ENCODE measurements at regions not wholly inside any gene's neighbourhood (a gene's known extent, or its start where the extent isn't known, plus 50 kb on each side); places are given as distances from the start of the nearest gene placed in this dataset.

DNA sequence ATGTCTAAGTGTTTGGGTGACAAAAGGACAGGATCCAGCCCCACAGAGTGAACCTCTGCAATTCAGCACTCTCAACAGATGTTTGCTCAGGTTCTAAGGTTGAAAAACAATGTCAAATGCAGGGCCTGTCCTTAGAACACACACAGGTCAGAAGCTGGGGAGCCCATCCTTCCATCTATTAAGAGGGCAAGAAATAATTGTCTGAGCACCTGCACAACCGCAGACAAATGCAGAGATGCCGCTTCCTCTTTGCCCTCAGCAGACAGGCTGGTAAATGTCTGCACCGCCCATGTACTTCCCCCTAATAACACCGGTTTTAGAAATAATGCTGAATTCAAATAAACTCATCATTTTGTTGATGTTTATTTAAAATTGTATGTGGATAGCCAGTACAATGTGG lies 414.5 kb upstream of the ADAMTS16 start:
- no peak for TF ChIP-seq CTCF (IDR thresholded peaks at IDR 0.05; ENCODE audit: unreplicated experiment)
- peaks cover 70% of the 10 kb centered on the region for H3K27me3 Mint-ChIP-seq (ENCODE audit: low read depth)
- H3K9me3 Mint-ChIP-seq = peaks cover 4% of the 10 kb centered on the region
- no peak for DNase-seq (ENCODE audit: low spot score in 2 of 2, unreplicated experiment in 2 of 2)
- H3K36me3 Mint-ChIP-seq = no peaks in the 10 kb centered on the region
- no peak overlapping the region for H3K4me3 Mint-ChIP-seq
- peaks cover 2% of the 10 kb centered on the region for H3K4me1 Mint-ChIP-seq
- H3K27ac Mint-ChIP-seq = no peak overlapping the region

- Mint-ChIP-seq H3K36me3 (no peaks in the 10 kb centered on the region), H3K27me3 (ENCODE audit: low read depth) (peaks cover 70% of the 10 kb centered on the region), H3K9me3 (no peaks in the 10 kb centered on the region), H3K4me3 (no peak overlapping the region), H3K4me1 (peaks cover 4% of the 10 kb centered on the region), H3K27ac (no peak overlapping the region)
- DNase-seq (ENCODE audit: low spot score in 2 of 2, unreplicated experiment in 2 of 2) = no peak
- TF ChIP-seq CTCF (IDR thresholded peaks at IDR 0.05; ENCODE audit: unreplicated experiment) = no peak
Measured at GRCh38 chr5:4730279-4730678, 409.9 kb upstream of the ADAMTS16 start.

DNA sequence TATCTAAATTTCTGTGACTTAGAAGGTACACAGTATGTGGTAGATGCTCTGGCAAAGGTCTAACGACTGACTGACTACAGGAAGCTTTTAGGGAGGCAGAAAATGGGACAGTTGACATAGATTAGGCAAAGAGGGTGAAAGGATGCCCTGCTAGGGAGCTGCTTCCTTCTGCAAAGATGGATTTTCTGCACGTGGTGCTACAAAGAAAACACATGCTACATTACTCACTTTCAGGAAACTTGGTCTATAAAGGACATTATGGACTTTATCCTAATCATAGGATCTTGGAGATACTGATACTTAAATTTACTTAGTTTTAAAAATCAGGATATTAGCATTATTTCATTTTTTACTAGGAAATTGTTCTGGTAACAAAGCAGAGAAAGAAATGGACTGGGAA lies 405.8 kb upstream of the ADAMTS16 start:
- Mint-ChIP-seq H3K4me1 (peaks cover 4% of the 10 kb centered on the region), H3K27me3 (ENCODE audit: low read depth) (peaks cover 71% of the 10 kb centered on the region), H3K9me3 (no peaks in the 10 kb centered on the region), H3K4me3 (no peak overlapping the region), H3K27ac (no peak overlapping the region), H3K36me3 (no peaks in the 10 kb centered on the region)
- TF ChIP-seq CTCF (IDR thresholded peaks at IDR 0.05; ENCODE audit: unreplicated experiment) = no peak
- no peak for DNase-seq (ENCODE audit: low spot score in 2 of 2, unreplicated experiment in 2 of 2)

DNA sequence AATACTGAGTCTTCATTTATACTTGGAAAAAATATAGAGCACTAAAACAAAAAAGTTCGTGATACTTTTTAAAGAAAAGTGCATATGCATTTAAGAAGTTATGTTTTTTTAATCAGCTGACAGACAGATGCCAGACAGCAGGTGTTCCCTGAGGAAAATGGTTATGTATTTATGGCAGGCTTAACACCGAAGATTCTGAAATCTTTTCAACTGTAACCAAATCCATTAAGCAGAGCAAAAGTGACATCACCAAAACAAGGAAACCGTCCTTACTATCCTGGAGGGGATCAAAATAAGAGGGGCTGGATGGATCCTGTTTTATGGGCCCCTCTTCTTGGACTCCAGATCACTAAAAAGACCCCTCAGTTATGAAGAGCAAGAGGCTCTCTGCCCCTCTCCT lies 404.9 kb upstream of the ADAMTS16 start:
- Mint-ChIP-seq H3K36me3 (no peaks in the 10 kb centered on the region), H3K4me1 (peaks cover 4% of the 10 kb centered on the region), H3K4me3 (no peak overlapping the region), H3K27me3 (ENCODE audit: low read depth) (peaks cover 71% of the 10 kb centered on the region), H3K9me3 (no peaks in the 10 kb centered on the region), H3K27ac (no peak overlapping the region)
- no peak for TF ChIP-seq CTCF (IDR thresholded peaks at IDR 0.05; ENCODE audit: unreplicated experiment)
- no peak for DNase-seq (ENCODE audit: low spot score in 2 of 2, unreplicated experiment in 2 of 2)

DNA sequence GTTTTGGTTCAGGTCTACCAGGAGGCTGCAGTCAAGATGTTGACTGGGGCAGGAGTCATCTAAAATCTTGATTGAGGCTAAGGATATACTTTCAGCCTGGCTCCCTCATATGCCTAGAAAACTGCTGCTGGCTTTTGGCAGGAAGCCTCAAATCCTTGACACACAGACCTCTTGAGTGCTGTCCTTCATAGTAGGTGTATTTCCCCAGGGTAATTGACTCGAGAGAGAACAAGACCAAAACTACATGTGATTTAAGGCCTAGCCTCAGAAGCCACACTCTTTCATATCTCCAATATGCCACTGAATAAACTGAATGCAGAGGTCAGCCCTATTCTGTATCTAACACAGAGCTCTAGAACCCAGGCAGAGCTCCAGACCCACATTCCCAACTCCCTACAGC lies 402.3 kb upstream of the ADAMTS16 start:
- no peaks in the 10 kb centered on the region for H3K36me3 Mint-ChIP-seq
- no peaks in the 10 kb centered on the region for H3K4me1 Mint-ChIP-seq
- DNase-seq (ENCODE audit: low spot score in 2 of 2, unreplicated experiment in 2 of 2) = no peak
- no peak overlapping the region for H3K4me3 Mint-ChIP-seq
- no peak for TF ChIP-seq CTCF (IDR thresholded peaks at IDR 0.05; ENCODE audit: unreplicated experiment)
- peaks cover 3% of the 10 kb centered on the region for H3K9me3 Mint-ChIP-seq
- H3K27ac Mint-ChIP-seq = no peak overlapping the region
- peaks cover 64% of the 10 kb centered on the region for H3K27me3 Mint-ChIP-seq (ENCODE audit: low read depth)

- peaks cover 6% of the 10 kb centered on the region for H3K9me3 Mint-ChIP-seq
- H3K27me3 Mint-ChIP-seq (ENCODE audit: low read depth) = peaks cover 63% of the 10 kb centered on the region
- H3K27ac Mint-ChIP-seq = no peak overlapping the region
- no peak for DNase-seq (ENCODE audit: low spot score in 2 of 2, unreplicated experiment in 2 of 2)
- no peak overlapping the region for H3K4me3 Mint-ChIP-seq
- no peaks in the 10 kb centered on the region for H3K36me3 Mint-ChIP-seq
- H3K4me1 Mint-ChIP-seq = no peaks in the 10 kb centered on the region
- no peak for TF ChIP-seq CTCF (IDR thresholded peaks at IDR 0.05; ENCODE audit: unreplicated experiment)
Measured at GRCh38 chr5:4738298-4738697, 401.8 kb upstream of the ADAMTS16 start.
